ENCODE measurements at regions not wholly inside any gene's neighbourhood (a gene's known extent, or its start where the extent isn't known, plus 50 kb on each side); places are given as distances from the start of the nearest gene placed in this dataset.

- TF ChIP-seq POLR2A (IDR thresholded peaks at IDR 0.05), result no peak
- TF ChIP-seq, protein P1, sequence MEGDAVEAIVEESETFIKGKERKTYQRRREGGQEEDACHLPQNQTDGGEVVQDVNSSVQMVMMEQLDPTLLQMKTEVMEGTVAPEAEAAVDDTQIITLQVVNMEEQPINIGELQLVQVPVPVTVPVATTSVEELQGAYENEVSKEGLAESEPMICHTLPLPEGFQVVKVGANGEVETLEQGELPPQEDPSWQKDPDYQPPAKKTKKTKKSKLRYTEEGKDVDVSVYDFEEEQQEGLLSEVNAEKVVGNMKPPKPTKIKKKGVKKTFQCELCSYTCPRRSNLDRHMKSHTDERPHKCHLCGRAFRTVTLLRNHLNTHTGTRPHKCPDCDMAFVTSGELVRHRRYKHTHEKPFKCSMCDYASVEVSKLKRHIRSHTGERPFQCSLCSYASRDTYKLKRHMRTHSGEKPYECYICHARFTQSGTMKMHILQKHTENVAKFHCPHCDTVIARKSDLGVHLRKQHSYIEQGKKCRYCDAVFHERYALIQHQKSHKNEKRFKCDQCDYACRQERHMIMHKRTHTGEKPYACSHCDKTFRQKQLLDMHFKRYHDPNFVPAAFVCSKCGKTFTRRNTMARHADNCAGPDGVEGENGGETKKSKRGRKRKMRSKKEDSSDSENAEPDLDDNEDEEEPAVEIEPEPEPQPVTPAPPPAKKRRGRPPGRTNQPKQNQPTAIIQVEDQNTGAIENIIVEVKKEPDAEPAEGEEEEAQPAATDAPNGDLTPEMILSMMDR (IDR thresholded peaks at IDR 0.05), result no peak
Observed at GRCh38 chr15:85988741-85989140, 90.9 kb upstream of the AGBL1 start.

All from uterus (tissue), 2 donors.